NCI-H187 treated with DMSO at 0.1 percent for 48 hours (cell line): ENCODE measurements at regions not wholly inside any gene's neighbourhood (a gene's known extent, or its start where the extent isn't known, plus 50 kb on each side); places are given as distances from the start of the nearest gene placed in this dataset.

ENCODE experiments used
- DNase-seq: peaks from one replicate; lab custom pipeline; 2025; lab: John Stamatoyannopoulos, UW

DNA sequence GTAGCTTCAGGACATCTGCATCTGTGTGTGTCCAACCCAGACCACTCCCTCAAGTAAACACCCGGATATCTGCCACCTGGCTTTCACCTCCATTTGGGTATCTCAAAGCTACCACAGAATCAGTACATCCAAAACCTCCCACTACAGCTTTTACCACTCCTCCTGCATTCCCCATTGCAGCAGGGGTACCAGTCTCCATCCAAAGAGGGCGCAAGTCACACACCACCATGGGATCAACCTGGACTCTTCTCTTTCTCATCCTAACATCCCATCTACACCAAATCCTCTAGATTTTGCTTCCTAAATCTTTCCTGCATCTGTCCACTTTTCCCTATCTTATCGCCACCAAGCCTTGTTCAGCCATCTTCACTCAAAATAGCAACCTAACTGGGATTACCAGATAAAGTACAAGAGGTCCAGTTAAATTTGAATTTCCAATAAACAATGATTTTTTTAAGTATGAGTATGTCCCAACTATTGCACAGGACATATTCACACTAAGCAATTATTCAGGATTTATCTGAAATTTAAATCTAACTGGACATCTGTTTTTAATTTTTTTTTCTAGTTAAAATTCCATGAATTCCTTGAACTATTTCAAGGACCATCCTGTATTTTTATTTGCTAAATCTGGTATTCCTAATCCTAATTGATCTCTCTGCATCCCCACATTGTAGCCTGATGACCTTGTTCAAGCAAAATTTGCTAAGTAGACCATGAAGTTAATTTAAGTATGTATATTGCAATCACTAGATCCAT lies 164.3 kb upstream of the MLN start:
- no peak for DNase-seq

DNA sequence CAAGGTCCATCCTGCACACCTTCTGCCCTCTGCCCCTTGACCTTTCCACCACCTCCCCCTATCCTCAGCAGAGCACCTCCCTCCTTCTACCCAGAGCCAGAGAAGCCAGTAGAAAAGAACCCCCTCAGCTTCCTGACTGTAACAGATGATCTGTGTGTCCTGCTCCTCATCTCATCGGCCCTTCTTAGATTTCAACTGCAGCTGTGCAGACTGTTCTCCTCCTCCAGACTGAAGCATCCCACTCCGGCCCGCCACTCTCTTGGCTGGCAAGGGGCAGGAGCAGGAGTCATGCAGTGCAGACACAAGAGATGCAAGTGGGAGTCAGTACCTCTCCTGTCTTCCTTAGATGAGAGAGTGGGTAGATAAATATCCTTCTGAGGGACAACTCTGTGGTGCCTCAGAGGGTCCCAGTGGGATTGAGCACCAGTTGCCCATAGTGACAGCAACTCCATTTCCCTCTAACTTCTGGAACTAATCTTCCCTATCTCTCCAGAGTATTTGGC lies 163.5 kb upstream of the MLN start:
- DNase-seq, result no peak

DNA sequence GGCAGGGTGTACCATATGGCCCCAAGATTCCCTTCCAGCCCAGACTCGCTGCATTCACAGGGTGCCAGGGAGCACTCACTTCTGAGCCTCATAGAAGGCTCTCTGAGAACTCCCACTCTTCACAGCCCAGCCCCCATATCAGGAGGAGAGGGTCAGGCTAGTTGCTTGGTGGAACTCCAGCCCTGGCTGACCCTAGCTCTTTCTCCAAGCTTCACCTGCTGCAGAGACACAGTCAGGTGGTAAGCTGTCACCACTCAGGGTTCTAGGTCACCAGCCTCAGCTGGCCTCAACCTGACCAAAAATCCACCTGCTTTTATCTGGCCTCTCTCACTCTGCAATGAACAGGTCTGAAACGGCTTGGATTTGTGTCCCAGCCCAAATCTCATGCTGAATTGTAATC lies 162.7 kb upstream of the MLN start:
- no peak for DNase-seq

- no peak for DNase-seq
Measured at GRCh38 chr6:33965766-33966165, 162.0 kb upstream of the MLN start.

DNA sequence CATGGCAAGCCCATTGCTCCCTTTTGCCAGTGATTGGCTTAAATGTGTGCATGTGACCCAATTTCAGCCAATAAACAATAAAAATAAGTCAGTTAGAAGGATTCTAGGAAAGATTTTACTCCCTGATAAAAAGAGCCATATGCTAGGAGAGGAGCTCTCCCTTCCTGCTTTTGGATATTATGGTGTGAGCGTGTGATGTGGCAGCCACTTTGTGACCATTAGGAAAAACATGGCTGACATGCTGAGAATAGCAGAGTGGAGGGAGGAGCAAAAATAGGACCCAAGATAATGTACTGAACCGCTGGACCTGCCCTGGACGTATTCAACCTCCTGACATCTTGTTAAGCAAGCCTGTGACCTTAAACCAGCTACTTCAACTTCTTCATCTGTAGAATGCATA lies 160.6 kb upstream of the MLN start:
- no peak for DNase-seq

DNA sequence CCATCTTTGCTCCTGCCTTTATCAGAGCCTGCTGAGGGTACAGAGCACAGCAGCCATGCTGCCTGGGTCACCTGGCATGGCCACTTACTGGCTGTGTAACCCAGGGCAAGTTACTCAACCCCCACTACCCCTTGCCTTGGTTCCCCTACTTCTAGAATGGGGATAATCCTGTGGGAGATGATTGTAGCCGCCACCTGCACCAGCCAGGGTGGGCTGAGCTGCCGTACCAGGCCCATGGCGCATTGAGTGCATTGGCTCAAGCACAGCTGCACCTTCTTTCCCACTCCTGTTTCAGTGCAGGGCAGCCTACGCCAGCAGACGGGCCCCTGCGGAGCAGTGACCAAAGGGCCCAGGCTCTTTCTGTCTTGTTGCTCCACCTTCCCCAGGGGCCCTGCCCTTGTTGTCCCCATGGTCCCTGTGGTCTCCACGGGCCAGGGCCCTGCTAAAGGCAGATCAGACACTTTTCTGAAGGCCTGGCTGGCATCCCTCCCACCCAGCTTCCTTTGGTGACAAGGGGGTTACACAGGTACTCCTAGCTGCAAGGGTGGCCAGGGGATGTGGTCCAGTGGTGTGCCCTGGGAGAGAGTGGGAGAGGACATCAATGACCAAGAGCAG lies 159.4 kb upstream of the MLN start:
- DNase-seq, result no peak

DNA sequence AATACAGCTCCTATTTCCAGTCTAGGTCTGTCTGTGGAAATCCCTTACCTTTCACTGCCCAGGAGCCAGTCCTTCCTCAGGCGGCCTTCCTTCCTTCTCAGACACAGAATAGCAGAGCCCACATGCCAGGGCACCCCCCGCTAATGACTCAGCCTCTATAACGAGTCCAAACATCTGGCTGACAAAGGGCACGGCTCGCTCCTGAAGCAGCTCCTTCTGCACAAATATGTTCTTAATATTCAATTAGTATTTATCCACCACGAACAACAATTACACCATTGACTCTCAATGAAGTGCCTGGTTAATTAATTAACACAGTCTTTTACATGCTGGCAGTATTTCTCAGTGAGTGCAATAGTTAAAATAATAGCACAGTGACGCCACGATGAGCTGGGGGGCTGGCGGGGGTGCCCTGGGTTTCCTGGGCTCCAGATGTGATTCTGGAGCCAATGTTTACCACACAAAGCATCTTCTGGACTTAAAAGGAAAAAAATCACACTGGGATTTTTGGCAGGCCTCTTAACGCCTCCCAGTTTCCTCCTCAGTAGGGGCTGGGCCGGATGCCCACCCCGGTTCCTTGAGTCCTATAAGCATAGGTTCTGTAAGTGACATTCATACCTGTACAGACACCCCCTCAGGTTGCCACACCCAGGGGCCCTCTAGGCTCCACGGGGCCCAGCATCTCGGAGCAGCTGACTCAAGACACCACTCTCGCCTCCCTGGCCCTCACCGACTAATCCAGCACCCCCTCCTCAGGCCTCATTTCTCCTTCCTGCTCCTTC lies 158.6 kb upstream of the MLN start:
- no peak for DNase-seq

- DNase-seq, result no peak
Measured at GRCh38 chr6:33961691-33962090, 157.9 kb upstream of the MLN start.

- DNase-seq, result no peak
Measured at GRCh38 chr6:33960345-33961313, 156.8 kb upstream of the MLN start.

DNA sequence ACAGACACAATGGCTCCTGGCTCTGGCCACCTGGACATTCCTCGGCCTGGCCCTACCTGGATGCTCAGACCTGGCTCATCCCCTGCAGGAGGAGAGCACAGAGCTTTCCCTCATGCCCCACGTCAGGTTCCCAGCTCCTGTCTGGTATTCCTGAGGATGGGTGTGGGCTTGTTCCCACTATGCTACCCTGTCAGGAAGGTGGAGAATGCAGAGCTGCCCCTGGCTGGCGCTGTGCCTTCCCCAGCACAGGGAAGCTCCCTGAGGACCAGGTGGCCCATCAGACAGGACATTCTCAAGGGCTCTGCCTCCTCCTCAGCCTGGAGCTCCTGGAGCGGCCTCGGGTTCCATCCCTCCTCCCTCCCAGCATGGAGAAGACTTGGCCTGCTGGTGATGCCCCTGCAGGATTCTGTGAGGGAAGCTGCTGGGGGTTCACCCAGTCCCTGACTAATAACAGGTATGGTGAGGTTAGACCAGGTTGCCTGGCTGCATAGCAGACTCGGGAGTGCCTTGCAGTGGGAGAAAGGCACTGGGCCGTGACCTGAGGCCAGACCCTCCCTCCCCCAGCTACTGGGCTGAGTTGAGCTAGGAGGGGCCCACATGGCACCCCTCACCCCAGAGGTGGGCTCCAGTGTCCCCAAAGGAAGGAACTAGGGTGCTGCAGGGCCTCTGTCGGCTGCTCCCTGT lies 156.0 kb upstream of the MLN start:
- DNase-seq, result no peak

DNA sequence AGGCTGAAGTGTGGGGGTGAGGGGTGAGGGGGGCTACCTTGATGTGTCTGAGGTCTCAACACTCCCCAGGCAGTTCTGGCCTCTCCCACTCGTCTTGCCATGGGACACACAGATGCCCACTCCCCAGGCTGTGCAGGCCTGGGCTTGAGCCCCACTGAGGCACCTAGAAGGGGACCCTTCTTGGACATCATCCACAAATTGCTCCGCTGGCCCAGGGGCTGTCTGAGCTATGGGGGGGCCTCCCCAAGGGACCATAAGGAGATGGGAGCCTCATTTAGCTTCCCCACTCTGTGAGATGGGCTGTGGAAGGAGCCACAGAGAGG lies 155.5 kb upstream of the MLN start:
- DNase-seq, result no peak

- DNase-seq, result no peak
Measured at GRCh38 chr6:33958526-33959328, 154.9 kb upstream of the MLN start.

DNA sequence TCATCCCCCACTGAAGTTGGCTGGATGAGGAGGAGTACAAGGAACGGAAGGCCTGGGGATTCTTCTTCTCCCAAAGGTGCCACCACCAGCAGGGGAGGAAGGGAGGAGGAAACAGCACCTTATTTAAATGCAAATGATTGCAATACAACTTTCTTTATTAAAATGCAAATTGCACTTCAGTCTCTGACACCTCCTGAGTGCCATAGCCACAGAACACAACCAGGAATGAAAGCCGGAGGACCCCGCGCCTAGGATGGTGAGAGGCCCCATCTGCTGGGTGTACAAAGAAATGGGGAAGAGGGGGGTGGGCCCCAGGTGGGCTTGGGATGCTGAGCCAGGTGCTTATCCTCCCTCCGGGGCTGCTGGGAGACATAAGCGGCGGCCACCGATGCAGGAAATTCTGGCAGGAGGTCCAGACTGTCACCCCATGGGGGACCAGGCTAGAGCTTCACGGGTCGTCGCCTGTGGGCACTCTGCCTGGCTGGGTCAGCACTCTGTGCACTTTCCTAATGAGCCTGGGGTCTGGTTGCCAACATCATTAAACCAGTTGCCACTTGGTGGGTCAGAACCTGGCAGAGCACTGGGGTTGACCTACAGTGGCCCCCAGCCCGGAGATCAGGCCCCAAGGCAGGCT lies 154.2 kb upstream of the MLN start:
- no peak for DNase-seq

GRCh38 chr6:33957131-33957891 lies 153.5 kb upstream of the MLN start:
- DNase-seq, result no peak

- DNase-seq, result no peak
Measured at GRCh38 chr6:33956206-33956605, 152.4 kb upstream of the MLN start.

- DNase-seq, result no peak
Measured at GRCh38 chr6:33955566-33955965, 151.8 kb upstream of the MLN start.

DNA sequence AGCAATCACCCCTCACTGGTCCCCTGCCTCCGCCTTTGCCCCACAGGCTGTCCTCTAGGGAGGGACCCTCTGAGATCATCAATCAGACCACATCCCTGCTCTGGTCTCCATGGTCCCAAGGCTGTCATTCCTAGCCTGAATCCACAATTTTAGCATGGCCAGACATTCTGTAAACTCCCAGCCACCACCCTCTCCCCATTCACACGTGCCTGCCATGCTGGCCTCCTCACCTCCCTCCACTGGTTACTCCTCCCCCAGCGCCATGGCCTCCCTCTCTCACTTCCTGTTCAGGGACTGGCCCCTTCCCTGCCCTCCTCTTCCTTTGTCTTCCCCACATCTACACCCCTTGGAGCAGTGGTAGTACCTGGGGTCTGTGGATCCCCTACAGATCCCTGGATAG lies 150.7 kb upstream of the MLN start:
- no peak for DNase-seq

- no peak for DNase-seq
Measured at GRCh38 chr6:33953171-33953570, 149.4 kb upstream of the MLN start.

- DNase-seq, result no peak
Measured at GRCh38 chr6:33952016-33952415, 148.2 kb upstream of the MLN start.
